GM18951 (cell line): ENCODE measurements at regions not wholly inside any gene's neighbourhood (a gene's known extent, or its start where the extent isn't known, plus 50 kb on each side); places are given as distances from the start of the nearest gene placed in this dataset.

Experiments
- POLR2A ChIP-seq: IDR thresholded peaks from 4 replicates; pipeline ENCODE4 v1.6.1; 2011; ENCODE audit warnings: mild to moderate bottlenecking; ENCODE audit not compliant: insufficient read length, insufficient read depth; ENCODE audit errors: extremely low read depth
- in situ Hi-C: fragments of 300-500 bp; cut with MboI; formaldehyde crosslinking; loops from one replicate; pipeline ENCODE4 v1.12.0; 2022; ENCODE audit warnings: low sequenced_read_pairs, mixed read lengths, inconsistent platforms; ENCODE audit not compliant: unreplicated experiment

DNA sequence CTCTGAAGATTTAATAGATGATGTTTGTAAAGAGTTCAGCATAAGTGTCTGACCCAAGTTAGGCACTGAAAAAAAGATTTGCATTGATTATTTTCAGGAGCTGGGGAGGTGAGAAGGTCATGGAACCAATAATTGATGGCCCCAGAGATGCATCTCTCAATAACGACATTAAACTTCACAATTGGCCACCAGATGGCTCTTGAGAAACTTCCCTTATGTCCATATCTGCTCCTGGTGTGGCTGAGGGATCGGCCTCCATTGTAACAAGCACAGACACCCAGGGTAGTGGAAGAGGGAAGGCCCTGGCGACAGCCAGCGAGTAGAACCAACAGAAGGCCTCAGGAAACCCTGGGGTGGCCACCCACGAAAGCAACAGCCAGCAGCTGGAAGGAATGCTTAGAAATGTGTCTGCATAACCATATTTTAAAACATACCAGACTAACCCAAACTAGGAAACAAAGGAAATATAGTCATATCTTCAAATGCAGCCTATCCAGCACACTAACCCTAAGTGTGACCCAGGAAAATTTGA is 536.7 kb downstream of the SOX2 start:
- no peak for TF ChIP-seq POLR2A
- in situ Hi-C loops: no loop called here

DNA sequence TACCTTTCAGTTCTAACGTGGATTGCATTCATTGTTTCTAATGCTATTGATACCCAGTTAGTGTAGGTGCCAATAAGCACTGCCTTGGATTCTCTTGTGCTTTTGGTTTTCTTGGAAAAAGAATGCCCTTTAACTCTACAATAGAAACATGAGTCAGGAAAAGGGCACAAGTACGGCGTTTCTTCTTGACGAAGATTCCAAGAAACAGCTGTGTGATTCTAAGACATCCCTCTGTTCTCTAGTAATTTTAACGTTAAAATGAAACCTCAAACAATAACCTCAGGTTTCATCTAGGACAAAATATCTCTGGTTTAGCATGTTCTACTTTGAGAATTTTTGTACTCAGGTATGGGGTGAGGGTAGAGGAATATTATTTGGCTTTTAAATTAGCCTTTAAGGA is 540.5 kb upstream of the ATP11B start:
- in situ Hi-C loops: no loop called here
- TF ChIP-seq POLR2A: no peak

DNA sequence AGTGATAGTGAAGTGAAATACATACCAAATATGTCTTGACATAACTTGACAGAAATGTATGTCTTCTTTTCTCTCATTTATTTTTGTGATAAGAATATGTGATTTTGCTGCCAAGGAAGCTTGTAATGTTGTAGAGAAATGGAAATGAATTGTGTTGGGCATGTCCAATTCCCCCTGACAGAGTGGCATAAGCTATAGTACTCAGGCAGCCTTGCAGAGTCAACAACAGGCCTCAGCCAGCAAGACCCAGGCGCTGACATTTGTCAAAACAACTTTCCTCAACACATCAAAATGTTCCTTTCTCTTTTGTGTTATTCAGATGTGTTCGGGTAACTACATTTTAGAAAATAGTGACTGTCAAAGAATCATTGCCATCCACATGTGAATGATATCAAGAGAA is 538.1 kb upstream of the ATP11B start:
- no peak for TF ChIP-seq POLR2A
- in situ Hi-C loops: no loop called here

DNA sequence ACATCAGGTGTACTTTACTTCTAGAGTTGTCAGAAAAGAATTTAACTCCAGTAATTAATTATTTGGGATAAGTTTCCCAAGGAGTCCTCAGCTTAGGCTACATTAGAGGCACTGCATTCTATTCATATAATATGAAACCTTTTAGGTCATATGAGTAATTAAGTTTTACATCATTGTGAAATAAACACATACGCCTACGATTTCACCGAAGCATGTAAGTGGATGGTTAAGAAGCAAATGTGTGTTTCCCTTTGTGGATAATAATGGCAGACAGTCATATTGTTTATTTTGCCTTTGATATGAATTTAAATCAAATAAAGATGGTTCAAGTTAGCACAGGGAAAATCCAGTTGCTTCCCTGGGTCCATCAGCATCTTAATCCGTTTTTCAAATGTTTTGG is 535.9 kb upstream of the ATP11B start:
- no peak for TF ChIP-seq POLR2A
- in situ Hi-C loops: no loop called here

DNA sequence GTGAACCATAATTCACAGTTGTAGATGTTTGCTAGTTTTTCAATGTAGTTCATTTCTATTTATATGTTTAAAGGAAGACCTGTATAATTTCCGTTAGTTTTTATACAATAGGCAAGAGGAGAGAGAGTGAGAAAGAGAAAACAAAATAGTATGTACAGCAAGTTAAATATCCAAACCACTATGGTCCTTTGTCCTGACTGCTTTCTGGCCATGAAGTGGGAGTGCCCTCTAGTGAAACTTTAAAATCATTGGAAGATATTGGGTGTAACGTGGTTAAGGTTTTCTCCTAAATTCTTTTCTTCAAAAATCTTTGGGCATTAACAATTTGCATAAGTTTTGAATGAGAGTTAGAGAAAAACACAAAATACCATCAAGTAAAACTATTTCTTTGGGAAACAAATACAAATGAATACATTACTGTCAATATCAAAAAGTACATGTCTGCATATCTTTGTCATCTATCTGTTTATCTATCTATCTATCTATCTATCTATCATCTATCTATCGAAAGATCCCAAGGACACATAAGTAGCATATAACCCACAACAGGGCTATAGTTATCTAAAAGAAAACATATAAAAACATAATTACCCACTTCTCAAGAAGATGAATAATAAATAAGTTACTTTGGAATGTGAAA is 534.6 kb upstream of the ATP11B start:
- in situ Hi-C loops: no loop called here
- no peak for TF ChIP-seq POLR2A

DNA sequence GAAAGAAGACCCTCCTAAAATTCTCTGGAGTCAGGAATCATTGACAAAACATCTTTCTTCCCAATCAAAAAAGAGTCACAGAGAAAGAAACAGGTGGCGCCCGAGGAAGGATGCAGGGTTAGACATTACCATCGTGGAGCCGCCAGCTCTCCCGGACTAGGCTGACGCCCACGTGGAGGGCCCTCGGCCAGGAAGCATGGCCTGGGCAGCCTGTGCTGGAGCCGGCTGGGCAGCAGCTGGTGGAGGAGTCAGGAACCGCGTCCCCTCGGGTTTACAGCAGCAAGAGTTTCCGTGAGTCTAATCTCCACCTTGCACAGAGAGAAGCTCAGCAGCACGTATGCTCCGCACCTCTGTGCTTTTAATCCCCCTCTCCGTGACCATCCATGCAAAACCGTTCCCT is 533.7 kb upstream of the ATP11B start:
- no peak for TF ChIP-seq POLR2A
- in situ Hi-C loops: no loop called here

DNA sequence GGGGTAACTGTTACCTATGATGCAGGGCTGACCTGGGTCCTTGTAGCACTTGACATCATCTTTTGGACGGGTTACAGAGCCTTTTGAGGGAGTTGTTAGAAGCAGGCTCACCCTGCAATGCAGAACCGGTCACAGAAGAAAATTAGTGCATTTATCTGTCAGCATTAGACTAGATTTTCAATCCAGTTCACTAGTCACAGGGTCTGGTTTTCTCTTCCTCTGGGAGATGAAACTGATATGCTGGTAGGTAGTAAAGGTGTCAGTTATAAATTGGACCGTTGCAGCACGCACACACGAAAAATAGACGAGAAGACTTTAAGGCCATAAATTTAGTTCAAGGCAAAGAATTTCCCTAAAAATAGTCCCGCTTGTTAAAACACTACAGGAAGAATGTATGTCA is 532.3 kb upstream of the ATP11B start:
- in situ Hi-C loops: no loop called here
- no peak for TF ChIP-seq POLR2A

DNA sequence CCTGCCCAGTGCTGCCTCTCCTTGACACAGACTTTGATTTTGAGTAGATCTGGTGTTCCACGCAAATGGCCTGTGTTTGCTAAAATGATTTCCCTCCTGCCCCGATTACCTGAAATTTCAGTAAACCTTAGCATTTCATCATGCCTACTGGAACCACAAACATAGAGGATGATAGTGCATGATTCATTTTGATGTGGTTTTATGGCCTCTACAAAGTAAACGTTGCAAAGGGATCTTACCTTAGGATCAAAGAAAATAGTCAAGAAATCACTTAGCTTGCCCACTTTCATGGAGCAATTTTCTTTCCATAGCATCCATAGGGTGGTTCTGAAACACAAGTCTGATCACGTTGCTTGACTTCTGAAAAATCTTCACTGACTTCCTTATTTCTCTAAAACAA is 524.6 kb upstream of the ATP11B start:
- in situ Hi-C loops: no loop called here
- TF ChIP-seq POLR2A: no peak

DNA sequence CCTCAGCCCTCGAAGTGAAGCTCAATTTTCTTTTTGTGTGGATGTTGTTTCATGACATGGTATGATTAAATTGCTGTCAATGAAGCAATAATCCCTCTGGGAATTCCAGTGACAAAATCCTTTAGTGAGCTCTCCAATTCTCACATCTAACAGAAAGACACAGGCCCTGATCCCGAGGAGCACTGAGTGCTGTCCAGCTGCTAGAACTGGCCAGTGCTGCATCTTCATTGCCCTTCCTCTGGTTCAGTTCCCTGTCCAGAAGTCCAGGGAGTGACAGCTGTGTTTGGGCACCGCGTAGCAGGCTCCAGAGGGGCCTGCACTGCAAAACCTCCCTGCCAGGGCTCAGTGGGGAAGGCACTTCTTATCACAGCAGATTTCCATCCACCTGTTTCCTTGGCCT is 516.8 kb upstream of the ATP11B start:
- in situ Hi-C loops: no loop called here
- TF ChIP-seq POLR2A: no peak

DNA sequence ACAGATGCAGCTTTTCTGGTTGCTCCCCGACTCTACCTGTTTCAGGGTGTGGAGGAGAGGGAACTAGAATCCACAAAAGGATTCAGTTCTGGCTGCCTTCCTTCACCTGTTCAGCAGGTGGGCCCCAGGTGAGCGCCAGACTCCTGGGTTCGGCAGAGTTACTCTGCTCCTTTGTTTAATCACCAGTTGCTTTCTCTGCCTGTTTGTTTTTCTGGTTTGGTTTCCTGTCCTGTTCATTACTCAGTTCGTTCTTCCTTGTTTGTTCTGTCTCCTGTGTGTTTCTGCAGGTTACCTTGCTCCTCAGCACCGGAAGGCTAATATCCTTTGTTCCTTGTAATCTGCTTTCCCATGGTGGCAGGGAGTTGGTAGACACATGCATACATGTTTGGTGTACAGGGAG is 508.5 kb upstream of the ATP11B start:
- in situ Hi-C loops: no loop called here

DNA sequence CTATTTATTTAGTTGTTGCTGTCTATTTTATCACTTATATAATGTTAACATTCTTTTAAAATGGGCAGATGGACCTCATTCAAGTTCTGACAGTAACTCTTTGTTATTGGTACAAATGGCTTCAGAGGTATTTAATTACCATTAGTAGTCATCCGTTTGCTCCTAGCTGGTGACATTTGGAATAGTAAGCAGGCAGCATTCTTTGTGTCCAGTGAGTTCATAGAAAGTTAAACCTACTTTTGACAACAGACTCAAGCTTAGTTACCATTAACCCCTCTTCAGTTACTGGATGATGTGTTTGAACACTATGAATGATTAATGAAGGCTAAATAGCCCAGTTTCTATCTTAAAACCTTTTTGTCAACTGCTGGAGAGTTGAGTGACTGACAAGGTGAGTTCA is 500.7 kb upstream of the ATP11B start:
- in situ Hi-C loops: no loop called here
- TF ChIP-seq POLR2A: no peak

More for the DNA sequence above, 508.5 kb upstream of the ATP11B start:
- TF ChIP-seq POLR2A: no peak

DNA sequence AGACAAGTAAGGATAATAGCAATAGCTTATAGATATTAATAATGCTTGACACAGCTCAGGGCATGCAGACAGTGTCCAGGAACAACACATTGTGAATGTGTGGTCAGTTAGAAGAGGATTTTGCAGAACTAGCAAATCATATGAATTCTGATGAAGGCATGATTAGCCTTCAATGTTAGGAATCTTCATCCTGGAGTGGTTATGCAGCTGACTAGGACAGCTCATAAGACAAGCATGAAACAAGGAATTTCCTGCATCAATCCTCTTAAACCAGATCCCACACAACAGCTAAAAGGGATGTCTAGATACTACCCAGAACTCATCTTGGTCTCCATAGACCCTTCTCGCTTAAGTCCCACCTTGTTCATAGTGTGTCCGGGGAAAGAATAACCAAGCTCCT is 499.0 kb upstream of the ATP11B start:
- no peak for TF ChIP-seq POLR2A
- in situ Hi-C loops: no loop called here

DNA sequence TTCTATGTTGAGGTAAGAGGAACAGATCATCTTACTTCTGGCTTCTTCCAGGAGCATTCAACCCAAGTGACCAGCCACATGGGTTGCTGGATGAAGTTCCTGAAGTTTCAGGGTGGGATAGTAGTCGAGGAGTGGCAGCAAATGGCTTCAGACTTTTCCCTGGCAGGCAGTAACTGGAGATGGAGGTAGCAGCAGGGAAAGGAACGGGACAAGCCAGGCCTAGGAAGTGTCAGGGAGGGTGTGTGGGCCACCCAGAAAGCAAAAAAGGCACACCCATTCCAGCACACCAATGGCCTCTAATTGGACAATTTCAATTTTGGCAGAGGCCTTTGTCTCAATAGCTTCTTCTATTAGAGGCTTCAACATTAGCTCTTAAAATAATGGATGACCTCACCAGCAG is 498.6 kb upstream of the ATP11B start:
- in situ Hi-C loops: no loop called here
- TF ChIP-seq POLR2A: no peak

DNA sequence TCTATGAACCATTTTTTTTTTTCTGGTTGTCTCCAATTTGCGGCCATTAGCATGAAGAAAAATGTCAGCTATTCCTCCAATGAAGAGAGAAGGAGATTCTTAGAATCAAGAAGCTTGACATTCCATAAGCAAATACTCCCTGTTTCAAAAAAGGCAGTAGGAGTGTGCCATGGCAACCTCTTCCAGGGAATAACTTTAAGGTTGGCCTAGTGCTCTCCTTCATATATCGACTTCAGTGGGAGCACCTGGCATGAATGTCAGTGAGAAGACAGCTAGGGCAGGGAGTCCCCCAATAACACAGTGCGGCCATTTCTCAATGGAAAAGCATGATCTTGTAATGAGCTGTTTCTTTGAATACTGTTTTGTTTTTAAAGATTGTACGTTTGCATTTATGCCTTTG is 493.0 kb upstream of the ATP11B start:
- in situ Hi-C loops: no loop called here
- no peak for TF ChIP-seq POLR2A

DNA sequence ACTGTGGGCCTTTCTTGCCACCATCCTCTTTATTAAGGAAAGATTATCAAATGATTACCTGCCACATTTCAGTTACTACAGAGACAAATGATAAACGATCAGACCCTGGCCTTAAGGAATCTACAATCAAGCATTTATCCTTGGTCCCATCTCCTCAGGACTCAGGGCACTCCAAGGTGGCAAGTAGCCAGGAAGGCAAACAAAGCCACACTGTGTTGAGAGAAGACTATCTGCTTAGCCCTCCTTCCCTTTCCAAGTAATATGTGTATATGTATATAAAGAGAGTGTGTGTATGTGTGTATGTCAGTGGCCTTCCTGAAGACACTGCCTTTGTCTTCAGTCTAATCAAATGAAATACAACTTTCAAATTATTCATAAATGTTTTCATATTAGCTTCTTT is 490.1 kb upstream of the ATP11B start:
- in situ Hi-C loops: no loop called here
- TF ChIP-seq POLR2A: no peak
